ENCODE measurements at regions not wholly inside any gene's neighbourhood (a gene's known extent, or its start where the extent isn't known, plus 50 kb on each side); places are given as distances from the start of the nearest gene placed in this dataset.
A peak's percentile ranks its signal among the peaks of the same experiment; 100 is the strongest.

GRCh38 chr10:29021591-29021990, 267.3 kb upstream of the LYZL1 start:
- DNase-seq (ENCODE audit: low read depth): no peak

DNA sequence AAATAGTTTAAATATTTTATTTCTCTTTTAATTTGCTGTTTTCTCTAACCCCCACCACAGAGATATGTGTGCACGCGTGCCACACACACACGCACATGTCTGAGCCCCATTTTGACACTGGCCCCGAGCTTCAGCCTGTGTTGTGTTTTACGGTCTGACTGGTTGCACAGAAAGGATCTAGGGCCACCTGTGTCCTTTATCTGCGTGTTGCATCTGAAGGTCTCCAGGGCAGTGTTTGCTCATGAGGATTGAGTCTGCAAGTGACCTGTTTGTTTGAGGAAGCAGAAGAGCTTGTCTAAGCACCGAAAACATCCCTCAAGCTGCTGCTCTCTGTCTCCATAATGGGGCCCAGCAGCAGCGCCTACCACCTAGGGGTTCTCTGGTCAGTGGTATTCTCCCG, 266.4 kb upstream of the LYZL1 start:
- no peak for DNase-seq (ENCODE audit: low read depth)

DNA sequence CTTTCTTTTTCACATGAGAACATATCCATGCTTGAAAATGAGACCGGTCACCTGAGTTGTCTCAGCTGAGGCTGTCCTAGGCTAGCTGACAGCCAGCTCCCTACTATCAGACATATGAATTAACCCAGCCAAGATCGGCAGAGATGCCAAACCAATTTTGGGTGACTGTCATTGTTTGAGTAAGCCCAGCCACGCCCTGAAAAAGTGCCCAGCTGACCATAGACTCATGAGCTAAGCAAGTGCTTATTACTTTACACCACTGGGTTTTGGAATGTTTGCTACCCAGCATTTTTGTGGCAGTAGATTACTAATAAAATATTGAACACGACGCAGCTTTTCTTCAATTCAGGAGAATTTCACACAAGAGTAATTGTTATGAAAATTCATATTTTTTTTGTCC, 265.2 kb upstream of the LYZL1 start:
- peak; percentile 53 for DNase-seq (ENCODE audit: low read depth)

- DNase-seq (ENCODE audit: low read depth): no peak
Observed at GRCh38 chr10:29026065-29026797, 262.6 kb upstream of the LYZL1 start.

DNA sequence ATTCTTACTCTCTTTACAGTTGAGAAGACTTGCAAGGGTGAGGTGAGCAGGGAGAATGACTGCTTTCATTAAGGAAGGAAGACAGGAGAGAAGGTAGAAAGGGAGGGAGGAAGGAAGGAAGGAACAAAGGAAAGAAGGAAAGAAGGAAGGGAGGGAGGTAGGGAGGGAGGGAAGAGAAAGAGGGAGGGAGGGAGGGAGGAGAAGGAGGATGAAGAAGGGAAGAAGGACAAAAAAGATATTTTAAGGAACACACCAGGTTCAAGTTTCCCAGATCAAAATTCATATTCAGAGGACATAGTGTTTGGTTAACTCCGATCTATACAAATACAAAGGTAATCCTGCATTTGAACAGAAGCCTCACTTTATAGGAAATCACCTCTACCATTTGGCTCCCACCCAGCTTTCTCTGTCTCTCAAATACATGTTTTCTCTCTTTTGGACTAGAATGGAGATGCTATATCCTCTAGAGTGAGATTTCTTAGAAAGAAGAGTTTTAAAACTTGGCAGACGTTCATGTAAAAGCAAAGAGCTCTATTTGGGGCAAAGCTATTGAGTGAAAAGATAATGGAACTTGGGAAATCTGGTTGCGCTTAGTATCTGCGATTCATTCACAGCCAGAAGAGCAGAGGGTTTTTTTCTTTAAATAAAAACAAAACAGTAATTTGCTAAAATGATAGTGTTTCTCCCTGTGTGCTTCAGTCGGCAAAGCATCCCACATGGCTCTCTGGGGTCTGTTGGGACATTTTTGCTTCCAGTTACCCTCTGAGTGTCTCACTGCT, 261.9 kb upstream of the LYZL1 start:
- DNase-seq (ENCODE audit: low read depth): no peak

DNA sequence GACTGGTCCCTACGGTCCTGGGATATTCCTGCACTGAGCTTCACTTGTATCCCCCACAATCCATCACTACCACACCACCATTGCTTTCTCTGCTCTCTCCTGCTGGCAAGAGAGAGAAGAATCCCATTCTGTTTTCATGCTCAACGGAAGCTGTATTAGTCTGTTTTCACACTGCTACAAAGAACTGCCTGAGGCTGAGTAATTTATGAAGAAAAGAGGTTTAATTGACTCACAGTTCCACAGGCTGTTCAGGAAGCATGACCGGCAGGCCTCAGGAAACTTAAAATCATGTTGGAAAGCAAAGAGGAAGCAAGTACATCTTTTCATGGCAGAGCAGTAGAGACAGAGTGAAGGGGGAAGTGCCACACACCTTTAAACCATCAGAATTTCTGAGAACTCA, 260.4 kb upstream of the LYZL1 start:
- DNase-seq (ENCODE audit: low read depth): no peak

DNA sequence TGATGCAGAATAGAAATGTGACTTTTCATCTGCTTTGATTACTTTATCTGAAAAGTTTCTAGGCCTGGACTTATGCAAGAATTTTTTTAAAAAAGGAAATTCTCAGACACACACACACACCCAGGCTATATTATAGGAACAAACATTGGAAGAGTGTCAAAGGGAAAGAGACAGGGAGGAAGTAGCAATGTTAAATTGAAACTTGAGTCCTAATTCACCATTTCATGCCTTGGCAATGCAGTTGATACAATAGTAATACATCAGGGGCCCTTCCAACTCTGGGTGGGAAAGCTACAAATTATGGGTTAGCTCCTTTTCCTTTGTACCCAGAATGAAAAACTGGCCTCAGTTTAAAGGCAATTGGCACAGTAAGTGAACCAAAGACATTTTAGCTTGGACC, 258.0 kb upstream of the LYZL1 start:
- DNase-seq (ENCODE audit: low read depth): no peak

- DNase-seq (ENCODE audit: low read depth): no peak
Observed at GRCh38 chr10:29032169-29032568, 256.7 kb upstream of the LYZL1 start.

DNA sequence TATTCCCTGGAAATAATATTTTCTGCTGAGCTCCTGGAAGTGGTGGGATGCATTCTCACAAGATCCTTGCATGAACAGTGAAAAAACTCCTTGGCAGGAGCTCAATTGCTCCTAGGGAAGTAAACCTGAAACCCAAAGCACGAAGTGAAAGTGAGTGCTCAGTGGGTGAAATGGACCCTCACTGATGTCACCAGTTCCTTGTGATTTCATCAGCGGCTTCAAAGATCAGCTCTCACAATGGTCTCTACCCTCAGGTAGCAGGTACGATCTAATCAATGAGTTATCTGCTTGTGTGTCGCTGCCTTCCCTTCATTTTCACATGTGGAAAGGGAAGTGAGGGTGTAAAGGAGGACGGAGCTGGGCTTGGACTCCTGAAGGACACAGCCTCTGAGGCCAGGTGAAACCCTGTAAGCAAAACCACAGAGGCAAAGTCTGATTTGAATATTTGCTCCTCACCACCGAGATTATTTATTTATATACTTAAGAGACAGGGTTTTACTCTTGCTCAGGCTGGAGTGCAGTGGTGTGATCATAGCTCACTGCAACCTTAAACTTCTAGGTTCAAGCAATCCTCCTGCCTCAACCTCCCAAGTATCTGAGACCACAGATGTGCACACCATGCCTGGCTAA, 255.4 kb upstream of the LYZL1 start:
- no peak for DNase-seq (ENCODE audit: low read depth)

DNA sequence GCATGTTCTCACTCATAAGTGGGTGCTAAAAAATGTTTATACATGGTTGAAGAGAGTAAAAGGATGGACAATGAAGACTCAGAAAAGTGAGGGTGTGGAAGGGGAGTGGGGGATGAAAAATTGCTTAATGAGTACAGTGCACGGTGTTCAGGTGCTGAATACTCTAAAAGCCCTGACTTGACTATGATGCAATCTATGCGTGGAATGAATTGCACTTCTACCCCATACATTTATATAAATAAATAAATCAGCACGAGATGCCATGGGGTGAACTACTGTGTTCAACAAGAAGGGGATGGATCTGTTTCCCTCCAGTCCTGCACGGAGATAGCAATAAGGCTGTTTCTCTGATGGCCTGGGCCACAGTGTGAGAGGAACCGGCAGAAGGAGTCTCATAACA, 254.3 kb upstream of the LYZL1 start:
- DNase-seq (ENCODE audit: low read depth): no peak

DNA sequence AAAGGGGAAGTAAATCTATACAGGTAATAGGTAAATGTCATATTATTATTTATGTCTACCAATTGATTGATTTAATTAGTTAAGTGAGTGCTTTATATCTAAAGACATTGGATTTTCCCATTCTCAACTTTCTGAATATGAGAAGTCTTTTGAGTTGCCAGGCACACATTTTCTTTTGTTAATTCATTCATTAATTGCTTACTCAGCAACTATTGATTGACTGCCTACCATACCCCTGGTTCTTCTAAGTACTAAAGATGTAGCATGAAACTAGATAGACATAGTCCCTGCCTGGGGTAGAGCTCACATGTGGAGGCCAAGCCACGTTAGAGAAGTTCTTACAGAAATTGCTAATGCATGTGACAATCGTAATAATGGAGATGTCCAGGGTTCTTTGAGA, 253.1 kb upstream of the LYZL1 start:
- no peak for DNase-seq (ENCODE audit: low read depth)

GRCh38 chr10:29037348-29038113, 251.3 kb upstream of the LYZL1 start:
- DNase-seq (ENCODE audit: low read depth): no peak

GRCh38 chr10:29039091-29039490, 249.8 kb upstream of the LYZL1 start:
- DNase-seq (ENCODE audit: low read depth): no peak

- peak; percentile 29 for DNase-seq (ENCODE audit: low read depth)
Observed at GRCh38 chr10:29039677-29040189, 249.1 kb upstream of the LYZL1 start.

GRCh38 chr10:29041616-29042015, 247.3 kb upstream of the LYZL1 start:
- DNase-seq (ENCODE audit: low read depth): no peak

GRCh38 chr10:29048506-29048905, 240.4 kb upstream of the LYZL1 start:
- no peak for DNase-seq (ENCODE audit: low read depth)

- no peak for DNase-seq (ENCODE audit: low read depth)
Observed at GRCh38 chr10:29050081-29050480, 238.8 kb upstream of the LYZL1 start.

- DNase-seq (ENCODE audit: low read depth): no peak
Observed at GRCh38 chr10:29055101-29055500, 233.8 kb upstream of the LYZL1 start.

GRCh38 chr10:29056729-29057128, 232.1 kb upstream of the LYZL1 start:
- peak; percentile 39 for DNase-seq (ENCODE audit: low read depth)

DNA sequence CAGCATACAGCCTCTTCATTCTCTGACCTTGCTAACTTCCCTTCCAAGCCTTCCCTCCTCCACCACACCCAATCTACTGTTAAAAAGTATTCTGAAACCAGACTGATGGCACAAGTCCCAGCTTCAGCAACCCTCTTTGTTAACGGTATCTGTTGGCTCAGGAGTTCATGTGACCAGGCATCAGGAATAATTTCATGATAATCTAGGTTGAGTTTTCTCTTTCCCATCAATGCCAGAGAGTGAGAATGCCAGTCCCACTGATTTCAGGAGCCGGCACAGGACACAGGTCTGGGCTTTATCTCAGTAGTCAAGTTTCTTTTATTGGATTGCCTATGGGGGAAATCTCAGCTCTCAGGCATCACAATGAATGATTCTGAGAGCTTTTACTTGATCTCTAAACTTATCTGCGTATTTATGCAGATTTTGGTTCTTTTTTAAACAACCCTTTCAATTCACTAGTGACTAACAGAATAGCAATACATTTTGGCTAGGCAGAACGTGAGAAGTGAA, 231.0 kb upstream of the LYZL1 start:
- DNase-seq (ENCODE audit: low read depth): no peak

All from myocyte (in vitro differentiated cells).